IPS-NIHi7 (cell line): ENCODE measurements at regions not wholly inside any gene's neighbourhood (a gene's known extent, or its start where the extent isn't known, plus 50 kb on each side); places are given as distances from the start of the nearest gene placed in this dataset.

Experiments used
- DNase-seq: peaks from one replicate; pipeline ENCODE4 v3.0.0; 2012; ENCODE audit warnings: mixed read lengths; ENCODE audit errors: extremely low spot score

- no peak for DNase-seq
Measured at GRCh38 chr9:129343424-129344375, 165.6 kb upstream of the IER5L start.

GRCh38 chr9:129342591-129343423 lies 164.7 kb upstream of the IER5L start:
- no peak for DNase-seq

GRCh38 chr9:129341987-129342348 lies 163.9 kb upstream of the IER5L start:
- no peak for DNase-seq

- DNase-seq, result no peak
Measured at GRCh38 chr9:129341171-129341986, 163.3 kb upstream of the IER5L start.

GRCh38 chr9:129340427-129341170 lies 162.5 kb upstream of the IER5L start:
- DNase-seq, result no peak

GRCh38 chr9:129339539-129340157 lies 161.6 kb upstream of the IER5L start:
- DNase-seq, result no peak

- DNase-seq, result no peak
Measured at GRCh38 chr9:129338724-129339430, 160.8 kb upstream of the IER5L start.

- no peak for DNase-seq
Measured at GRCh38 chr9:129337336-129338140, 159.5 kb upstream of the IER5L start.

- peak; percentile 47 for DNase-seq
Measured at GRCh38 chr9:129336601-129337331, 158.7 kb upstream of the IER5L start.

- no peak for DNase-seq
Measured at GRCh38 chr9:129336130-129336528, 158.1 kb upstream of the IER5L start.

GRCh38 chr9:129335464-129336129 lies 157.5 kb upstream of the IER5L start:
- DNase-seq, result no peak

- peak; percentile 92 for DNase-seq
Measured at GRCh38 chr9:129334105-129334935, 156.3 kb upstream of the IER5L start.

GRCh38 chr9:129333617-129334104 lies 155.6 kb upstream of the IER5L start:
- DNase-seq, result peak; percentile 60

GRCh38 chr9:129332581-129332980 lies 154.5 kb upstream of the IER5L start:
- DNase-seq, result no peak

- no peak for DNase-seq
Measured at GRCh38 chr9:129331772-129332500, 153.9 kb upstream of the IER5L start.

- DNase-seq, result no peak
Measured at GRCh38 chr9:129331493-129331765, 153.4 kb upstream of the IER5L start.
